ENCODE measurements at regions not wholly inside any gene's neighbourhood (a gene's known extent, or its start where the extent isn't known, plus 50 kb on each side); places are given as distances from the start of the nearest gene placed in this dataset.

DNA sequence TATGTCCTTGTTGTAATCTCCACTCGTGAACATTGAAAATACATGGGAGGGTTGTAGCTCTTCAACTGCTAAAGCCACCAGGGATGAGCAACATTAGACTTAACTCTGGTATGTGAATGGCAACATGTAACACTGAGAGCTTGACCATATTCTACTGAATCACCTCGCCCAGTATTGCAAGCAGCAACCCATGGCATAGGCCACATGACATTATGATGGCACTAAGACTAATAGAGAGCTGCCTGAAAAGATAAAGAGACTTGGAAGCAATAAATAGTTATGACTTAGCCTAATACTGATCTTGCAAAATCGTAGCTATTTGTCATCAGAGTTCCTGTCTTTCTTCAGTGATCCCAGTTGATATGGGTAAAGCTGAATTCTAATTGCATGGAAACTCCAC is 108.4 kb upstream of the NREP start:
- no peak for TF ChIP-seq GATA3 (IDR thresholded peaks at IDR 0.05; ENCODE audit: low read depth, low read length)
- TF ChIP-seq GATA2 (IDR thresholded peaks at IDR 0.05; ENCODE audit: low read depth, low read length): no peak

- TF ChIP-seq GATA2 (IDR thresholded peaks at IDR 0.05; ENCODE audit: low read depth, low read length) (no peak), GATA3 (IDR thresholded peaks at IDR 0.05; ENCODE audit: low read depth, low read length) (no peak)
Observed at GRCh38 chr5:111863801-111864200, 106.8 kb upstream of the NREP start.

- TF ChIP-seq GATA3 (IDR thresholded peaks at IDR 0.05; ENCODE audit: low read depth, low read length) (no peak), GATA2 (IDR thresholded peaks at IDR 0.05; ENCODE audit: low read depth, low read length) (no peak)
Observed at GRCh38 chr5:111859533-111860270, 102.7 kb upstream of the NREP start.

DNA sequence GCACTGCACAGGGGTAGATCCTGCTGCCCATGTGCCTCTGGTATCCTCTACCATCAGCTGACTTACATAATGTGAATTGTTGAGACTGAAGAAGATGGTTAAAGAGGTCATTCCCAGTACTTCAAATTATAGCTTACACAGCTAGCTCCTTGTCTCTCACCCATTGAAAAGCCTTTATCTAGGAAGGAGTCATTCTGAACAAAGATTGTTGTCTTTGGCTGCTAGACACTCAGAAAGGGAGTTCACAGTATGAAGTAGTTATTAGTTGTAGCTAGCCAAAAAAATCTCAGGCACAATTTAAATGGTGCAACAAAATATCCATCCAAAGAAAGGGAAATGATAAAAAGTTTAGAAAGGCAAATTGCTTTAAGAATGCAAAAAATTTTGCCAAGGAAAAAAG is 102.0 kb upstream of the NREP start:
- TF ChIP-seq GATA2 (IDR thresholded peaks at IDR 0.05; ENCODE audit: low read depth, low read length): no peak
- no peak for TF ChIP-seq GATA3 (IDR thresholded peaks at IDR 0.05; ENCODE audit: low read depth, low read length)

- TF ChIP-seq GATA3 (IDR thresholded peaks at IDR 0.05; ENCODE audit: low read depth, low read length): no peak
- no peak for TF ChIP-seq GATA2 (IDR thresholded peaks at IDR 0.05; ENCODE audit: low read depth, low read length)
Observed at GRCh38 chr5:111857623-111858022, 100.6 kb upstream of the NREP start.

DNA sequence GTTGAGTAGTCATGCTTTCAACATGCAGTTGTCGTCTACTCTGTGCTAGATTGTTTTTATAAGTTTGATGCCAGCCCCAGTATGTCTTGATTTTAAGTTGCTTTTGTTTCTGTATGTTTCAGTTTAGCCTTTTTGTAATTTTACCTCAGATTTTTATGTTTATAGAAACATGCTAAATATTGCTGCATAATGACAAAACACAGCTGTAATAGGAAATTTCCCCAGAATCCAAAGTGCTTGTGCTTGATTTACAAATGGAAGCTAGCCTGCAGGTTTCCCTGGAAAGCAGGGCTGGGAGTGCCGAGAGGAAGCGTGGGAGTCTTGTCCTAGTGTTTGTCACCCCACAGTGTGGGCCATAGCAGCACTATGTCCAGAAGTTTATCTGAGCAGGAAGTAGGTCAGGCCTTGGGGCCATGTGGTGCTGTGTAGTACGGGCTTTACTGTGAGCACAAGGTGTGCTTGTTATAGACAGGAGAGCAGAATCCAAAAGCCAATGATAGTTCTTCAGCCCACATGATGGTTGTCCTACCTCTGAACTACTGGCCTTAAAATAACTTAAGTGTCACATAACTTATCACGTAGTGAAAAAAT is 100.0 kb upstream of the NREP start:
- TF ChIP-seq GATA3 (IDR thresholded peaks at IDR 0.05; ENCODE audit: low read depth, low read length): no peak
- TF ChIP-seq GATA2 (IDR thresholded peaks at IDR 0.05; ENCODE audit: low read depth, low read length): no peak

- TF ChIP-seq GATA3 (IDR thresholded peaks at IDR 0.05; ENCODE audit: low read depth, low read length) (no peak), GATA2 (IDR thresholded peaks at IDR 0.05; ENCODE audit: low read depth, low read length) (no peak)
Observed at GRCh38 chr5:111855356-111855755, 98.4 kb upstream of the NREP start.

DNA sequence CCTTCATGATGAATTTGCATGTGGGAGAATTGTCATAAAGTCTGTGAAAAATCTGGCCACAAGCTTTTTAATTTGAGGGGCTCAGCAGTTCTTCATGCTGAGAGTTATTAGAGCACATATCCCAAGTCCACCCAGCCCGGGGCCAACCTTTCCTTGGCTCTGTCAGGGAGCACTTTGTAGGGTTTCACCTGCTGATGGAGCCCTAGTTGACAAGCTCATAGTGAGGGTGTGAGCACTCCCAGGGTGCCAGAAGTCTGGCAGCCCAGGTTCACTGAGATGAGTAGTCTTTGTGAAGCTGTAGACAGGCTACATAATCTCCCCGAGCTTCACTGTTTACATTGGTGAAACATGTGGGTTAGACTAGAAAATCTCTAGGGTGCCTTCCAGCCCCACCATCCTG is 97.2 kb upstream of the NREP start:
- TF ChIP-seq GATA3 (IDR thresholded peaks at IDR 0.05; ENCODE audit: low read depth, low read length): no peak
- TF ChIP-seq GATA2 (IDR thresholded peaks at IDR 0.05; ENCODE audit: low read depth, low read length): no peak

- TF ChIP-seq GATA2 (IDR thresholded peaks at IDR 0.05; ENCODE audit: low read depth, low read length): no peak
- no peak for TF ChIP-seq GATA3 (IDR thresholded peaks at IDR 0.05; ENCODE audit: low read depth, low read length)
Observed at GRCh38 chr5:111853748-111854147, 96.8 kb upstream of the NREP start.

DNA sequence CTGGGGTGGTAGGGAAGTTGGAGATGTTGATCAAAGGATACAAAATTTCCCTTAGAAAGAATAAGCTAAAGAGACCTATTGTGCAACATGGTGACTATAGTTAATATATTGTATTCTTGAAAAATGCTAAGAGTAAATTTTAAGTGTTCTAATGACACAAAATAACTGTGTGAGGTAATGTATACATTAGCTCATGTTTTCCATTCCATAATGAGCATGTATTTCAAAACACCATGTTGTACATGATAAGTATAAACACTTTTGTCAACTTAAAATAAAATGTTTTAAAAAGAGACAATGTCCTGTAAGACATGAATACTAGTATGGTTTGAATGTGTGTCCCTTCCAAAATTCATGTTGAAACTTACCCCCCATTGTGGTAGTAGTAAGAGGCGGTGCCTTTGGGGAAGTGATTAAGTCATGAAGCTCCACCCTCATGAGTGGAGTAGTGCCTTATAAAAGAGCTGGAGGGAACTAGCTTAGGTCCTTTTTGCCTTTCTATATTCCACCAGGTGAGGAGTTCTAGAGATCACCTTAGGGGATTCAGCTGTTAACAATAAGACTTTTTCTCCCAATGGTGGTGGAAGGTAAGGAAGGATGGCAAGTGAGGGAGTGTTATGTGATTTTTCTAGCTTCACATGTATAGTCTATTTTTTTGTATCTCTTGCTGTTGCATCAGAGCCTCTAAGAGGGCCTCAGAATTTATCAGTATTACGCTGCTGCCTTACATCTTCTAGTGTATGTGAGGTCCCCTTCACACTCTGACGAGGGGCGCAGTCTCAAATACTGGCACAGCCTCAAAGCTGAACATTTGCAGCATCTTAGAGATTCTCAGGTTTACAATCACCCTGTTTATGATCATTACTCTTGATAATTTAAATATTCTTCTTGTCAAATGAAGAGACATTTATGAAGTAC is 94.9 kb upstream of the NREP start:
- TF ChIP-seq GATA2 (IDR thresholded peaks at IDR 0.05; ENCODE audit: low read depth, low read length): no peak
- no peak for TF ChIP-seq GATA3 (IDR thresholded peaks at IDR 0.05; ENCODE audit: low read depth, low read length)

GRCh38 chr5:111848476-111848875 is 91.5 kb upstream of the NREP start:
- TF ChIP-seq GATA2 (IDR thresholded peaks at IDR 0.05; ENCODE audit: low read depth, low read length) (no peak), GATA3 (IDR thresholded peaks at IDR 0.05; ENCODE audit: low read depth, low read length) (no peak)

DNA sequence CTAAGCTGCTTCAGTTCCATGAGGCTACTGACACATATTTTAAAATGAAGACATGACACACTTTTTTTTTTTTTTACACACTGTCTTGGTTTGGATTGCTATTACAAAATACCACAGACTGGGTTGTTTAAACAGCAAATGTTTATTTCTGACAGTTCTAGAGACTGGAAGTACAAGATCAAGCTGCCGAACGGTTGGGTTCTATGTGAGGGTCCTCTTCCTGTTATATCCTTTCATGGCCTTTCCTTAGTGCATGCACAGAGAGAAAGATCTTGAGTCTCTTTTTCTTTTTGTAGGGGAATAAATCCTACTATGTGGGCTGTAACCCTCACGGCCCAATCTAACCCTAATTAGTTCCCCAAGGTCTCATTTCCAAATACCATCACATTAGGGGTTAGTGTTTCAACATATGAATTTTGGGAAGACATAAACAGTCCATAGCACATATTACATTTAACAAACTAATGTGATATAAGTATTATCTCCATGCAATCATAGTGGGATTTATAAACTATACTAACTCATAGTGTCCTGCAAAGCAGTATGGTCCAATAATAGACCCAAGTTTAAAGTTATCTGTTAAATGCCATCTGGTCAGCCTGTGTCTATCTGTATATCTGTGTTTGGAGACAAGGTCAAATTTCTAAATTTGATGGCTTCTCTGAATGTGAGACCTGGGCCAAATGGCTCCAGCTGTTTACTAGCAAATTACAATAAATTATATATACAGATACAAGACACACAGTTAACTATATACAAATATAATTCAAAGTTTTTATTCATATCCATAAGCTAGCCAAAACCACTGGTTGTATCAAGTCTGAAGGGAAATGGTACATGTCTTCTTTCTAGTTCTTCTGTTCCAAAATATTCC is 90.3 kb upstream of the NREP start:
- TF ChIP-seq GATA3 (IDR thresholded peaks at IDR 0.05; ENCODE audit: low read depth, low read length) (no peak), GATA2 (IDR thresholded peaks at IDR 0.05; ENCODE audit: low read depth, low read length) (no peak)

- TF ChIP-seq GATA2 (IDR thresholded peaks at IDR 0.05; ENCODE audit: low read depth, low read length) (no peak), GATA3 (IDR thresholded peaks at IDR 0.05; ENCODE audit: low read depth, low read length) (no peak)
Observed at GRCh38 chr5:111840036-111840674, 83.2 kb upstream of the NREP start.

Measured in SH-SY5Y (cell line).